HG02759 (cell line): ENCODE measurements at regions not wholly inside any gene's neighbourhood (a gene's known extent, or its start where the extent isn't known, plus 50 kb on each side); places are given as distances from the start of the nearest gene placed in this dataset.
"Not testable (repeated sequence)": the region's sequence is repeated elsewhere in the genome, so short reads cannot be mapped to it uniquely, and the experiment has no call there.

Source experiments
- ATAC-seq: cut with Tn5 transposase; IDR thresholded peaks from one replicate; pipeline ENCODE4 v1.9.1; 2021; ENCODE audit warnings: mild to moderate bottlenecking, moderate library complexity; ENCODE audit not compliant: unreplicated experiment

- ATAC-seq: no peak
Observed at GRCh38 chr1:238783633-238784032, 602.7 kb upstream of the CHRM3 start.

- ATAC-seq: no peak
Observed at GRCh38 chr1:238779716-238780115, 606.7 kb upstream of the CHRM3 start.

DNA sequence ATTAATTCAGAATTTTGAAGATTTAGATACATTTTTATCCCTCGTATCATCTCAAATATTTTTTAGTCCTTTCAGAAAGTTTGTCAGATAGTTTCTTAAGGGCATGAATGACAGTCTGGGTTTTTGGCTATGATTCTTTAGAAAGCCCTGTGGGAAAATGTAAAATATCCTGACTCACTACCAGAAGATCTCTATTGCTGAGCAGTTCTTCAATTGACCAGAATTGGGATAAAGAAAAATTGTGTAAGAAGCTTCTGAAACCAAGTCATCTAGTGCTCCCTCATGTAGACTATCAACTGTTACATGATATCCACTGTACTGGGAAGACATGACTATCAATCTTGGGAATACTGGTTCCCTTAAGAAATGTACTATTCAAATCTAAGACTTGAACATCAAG is 608.3 kb upstream of the CHRM3 start:
- no peak for ATAC-seq

DNA sequence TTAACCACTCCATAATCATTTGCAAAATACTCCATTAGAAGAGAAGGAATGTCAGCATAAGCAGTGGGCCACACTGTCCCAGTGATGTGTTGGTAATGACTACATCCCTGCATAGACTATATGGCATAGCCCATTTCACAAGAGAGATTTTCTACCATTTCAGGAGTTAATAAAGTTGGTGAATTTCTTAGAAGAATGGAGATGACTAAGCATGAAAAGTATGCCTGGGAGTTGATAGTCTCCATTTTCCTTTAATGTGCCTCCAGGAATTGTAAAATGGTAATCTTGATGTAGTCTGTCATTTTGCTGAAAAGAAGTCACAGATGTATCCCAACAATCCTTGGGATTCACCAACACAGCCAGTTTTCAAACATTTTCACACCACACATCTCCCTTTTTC is 608.8 kb upstream of the CHRM3 start:
- ATAC-seq: no peak

- no peak for ATAC-seq
Observed at GRCh38 chr1:238776126-238776525, 610.2 kb upstream of the CHRM3 start.

- no peak for ATAC-seq
Observed at GRCh38 chr1:238772322-238772721, 614.0 kb upstream of the CHRM3 start.

DNA sequence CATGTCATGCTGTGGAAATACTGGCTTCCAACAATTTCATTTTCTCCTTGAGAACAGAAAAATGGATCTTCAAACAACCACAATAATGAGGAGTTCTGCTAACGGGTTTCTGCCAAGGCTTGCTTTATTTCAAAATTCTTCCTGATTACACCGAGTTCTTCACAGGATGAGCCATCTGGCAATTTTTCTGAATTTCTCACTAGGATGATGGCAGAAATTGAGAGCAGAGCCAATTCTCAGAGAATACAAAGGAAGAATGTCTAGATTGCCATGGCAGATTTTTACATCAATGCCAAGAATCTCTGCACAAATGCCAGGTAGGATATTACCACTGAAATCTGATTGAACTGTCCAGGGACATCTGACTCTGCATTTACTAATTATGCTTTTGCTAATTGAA is 619.0 kb upstream of the CHRM3 start:
- no peak for ATAC-seq

GRCh38 chr1:238764779-238765178 is 621.6 kb upstream of the CHRM3 start:
- ATAC-seq: no peak

DNA sequence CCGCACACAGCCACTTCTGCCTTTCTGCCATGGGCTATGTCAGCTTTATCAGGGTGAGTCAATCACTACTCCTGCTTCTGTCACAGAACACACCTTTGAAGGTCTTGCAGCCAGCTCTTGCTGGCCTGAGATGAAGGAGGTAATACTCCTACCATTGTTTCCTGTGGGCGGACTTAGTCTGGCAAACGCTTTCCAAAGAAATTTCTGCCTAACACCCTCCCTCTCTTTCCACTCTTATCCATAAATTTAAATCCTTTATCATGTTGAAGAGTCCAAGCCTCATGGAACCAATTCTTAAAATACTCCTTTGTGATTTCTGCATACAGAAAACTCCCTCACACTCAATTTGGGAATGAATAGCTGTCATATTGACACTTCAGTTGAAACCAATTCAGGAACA is 633.1 kb upstream of the CHRM3 start:
- ATAC-seq: no peak

DNA sequence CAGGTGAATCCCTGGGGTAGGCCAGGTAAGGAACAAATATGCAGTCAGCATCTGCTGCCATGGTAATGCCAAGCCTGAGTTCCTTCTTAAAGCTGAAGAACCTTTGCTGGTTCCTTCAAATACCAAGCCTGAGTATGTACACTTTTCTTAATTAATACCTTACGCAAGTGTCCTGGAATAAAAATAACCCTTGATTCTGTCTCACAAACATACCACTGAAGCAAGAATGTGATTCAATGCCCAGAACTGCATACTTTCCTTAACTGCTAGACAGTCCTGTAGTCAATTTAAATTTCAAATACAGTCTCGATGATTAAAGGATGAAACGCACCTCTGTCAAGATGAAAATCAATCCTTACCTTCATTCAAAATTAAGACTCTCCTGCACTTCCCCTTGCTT is 634.0 kb upstream of the CHRM3 start:
- no peak for ATAC-seq

- no peak for ATAC-seq
Observed at GRCh38 chr1:238745069-238745468, 641.3 kb upstream of the CHRM3 start.

DNA sequence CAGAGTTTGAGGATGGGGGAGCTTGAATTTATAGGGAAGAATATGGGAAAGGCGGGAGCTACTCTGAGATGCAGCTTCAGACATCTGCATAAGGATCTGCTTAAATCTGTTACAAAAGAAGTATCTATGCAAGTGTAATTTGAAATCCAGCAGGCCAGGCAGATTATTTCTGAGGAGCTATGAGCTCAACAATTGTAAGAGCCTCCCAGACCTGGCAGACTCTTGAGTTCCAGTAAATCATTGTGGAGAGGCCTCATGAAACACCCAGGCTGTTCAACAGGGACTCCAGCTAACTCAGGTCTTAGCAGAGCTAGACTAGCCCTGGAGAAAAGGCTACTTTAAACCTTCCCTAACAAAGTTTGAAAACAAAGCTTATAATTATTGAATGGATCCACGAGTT is 647.5 kb upstream of the CHRM3 start:
- no peak for ATAC-seq

GRCh38 chr1:238727670-238728069 is 658.7 kb upstream of the CHRM3 start:
- ATAC-seq: no peak

- no peak for ATAC-seq
Observed at GRCh38 chr1:238722812-238723211, 663.6 kb upstream of the CHRM3 start.

- ATAC-seq: no peak
Observed at GRCh38 chr1:238710697-238711096, 675.7 kb upstream of the CHRM3 start.

- ATAC-seq: no peak
Observed at GRCh38 chr1:238701024-238701423, 685.3 kb upstream of the CHRM3 start.

DNA sequence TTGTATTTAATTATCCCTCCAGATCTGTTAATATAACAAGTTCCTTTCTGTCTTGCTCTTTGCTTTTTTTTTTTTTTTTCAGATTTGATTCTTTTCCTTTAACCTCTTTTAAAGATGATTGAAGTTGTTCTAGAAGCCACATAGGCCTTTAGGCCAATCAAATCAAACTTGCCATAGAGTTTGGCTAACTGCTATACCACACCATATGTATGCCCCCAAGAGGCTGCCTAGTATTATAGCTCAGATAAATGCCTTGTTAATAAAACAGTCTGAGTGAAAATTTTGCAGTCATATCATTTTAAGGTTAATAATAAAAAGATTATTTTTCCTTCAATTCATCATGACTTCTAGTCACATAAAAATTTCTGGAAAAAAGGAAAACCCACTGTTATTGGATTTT is 696.0 kb upstream of the CHRM3 start:
- no peak for ATAC-seq

DNA sequence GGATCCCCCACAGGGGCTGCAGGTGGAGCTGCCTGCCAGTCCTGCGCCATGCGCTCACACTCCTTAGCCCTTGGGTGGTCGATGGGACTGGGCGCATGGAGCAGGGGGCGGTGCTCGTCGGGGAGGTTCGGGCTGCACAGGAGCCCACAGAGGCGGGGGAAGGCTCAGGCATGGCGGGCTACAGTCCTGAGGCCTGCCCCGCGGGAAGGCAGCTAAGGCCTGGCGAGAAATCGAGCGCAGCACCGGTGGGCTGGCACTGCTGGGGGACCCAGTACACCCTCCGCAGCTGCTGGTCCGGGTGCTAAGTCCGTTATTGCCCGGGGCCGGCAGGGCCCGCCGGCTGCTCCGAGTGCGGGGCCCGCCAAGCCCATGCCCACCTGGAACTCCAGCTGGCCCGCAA is 701.8 kb upstream of the CHRM3 start:
- not testable (repeated sequence) for ATAC-seq

DNA sequence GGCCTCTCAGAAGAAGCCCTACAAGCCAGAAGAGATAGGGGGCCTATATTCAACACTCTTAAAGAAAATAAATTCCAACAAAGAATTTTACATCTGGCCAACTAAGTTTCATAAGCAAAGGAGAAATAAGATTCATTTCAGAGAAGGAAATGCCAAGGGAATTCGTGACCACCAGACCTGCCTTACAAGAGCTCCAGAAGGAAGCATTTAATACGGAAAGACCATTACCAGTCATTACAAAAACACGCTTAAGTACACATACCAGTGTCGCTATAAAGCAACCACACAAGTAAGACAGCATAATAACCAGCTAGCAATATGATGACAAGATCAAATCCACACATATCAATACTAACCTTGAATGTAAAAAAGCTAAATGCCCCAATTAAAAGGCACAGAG is 704.9 kb upstream of the CHRM3 start:
- ATAC-seq: no peak

DNA sequence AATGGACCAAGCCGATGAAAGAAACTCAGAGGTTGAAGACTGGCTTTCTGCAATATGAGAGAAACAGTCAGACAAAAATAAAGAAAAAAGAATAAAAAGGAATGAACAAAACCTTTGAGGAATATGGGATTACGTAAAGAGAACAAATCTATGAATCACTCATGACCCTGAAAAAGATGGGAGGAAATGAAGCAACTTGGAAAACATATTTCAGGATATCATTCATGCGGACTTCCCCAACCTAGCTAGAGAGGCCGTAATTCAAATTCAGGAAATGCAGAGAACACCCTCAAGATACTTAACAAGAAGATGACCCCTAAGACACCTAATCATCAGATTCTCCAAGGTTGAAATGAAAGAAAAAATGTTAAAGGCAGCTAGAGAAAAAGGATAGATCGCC is 705.3 kb upstream of the CHRM3 start:
- ATAC-seq: no peak

GRCh38 chr1:238677567-238677966 is 708.8 kb upstream of the CHRM3 start:
- ATAC-seq: no peak

DNA sequence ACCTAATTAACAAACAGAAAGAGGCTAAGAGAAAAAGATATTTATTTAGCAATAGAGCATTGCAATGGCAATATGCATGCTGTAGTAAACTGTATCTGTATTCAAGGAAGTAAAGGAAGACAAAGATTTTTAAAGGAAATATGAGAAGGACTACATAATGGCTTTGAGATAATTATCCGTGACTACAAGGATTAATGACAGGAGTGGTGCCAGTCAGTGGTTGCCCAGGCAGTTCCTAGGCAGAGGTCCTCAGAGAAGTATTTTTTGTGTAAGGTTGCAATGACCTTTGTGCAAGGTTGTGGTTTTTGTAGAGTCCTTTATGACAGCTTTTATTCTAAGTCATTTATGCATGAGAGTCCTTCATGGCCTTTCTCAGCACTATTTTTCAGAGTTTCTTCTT is 711.1 kb upstream of the CHRM3 start:
- no peak for ATAC-seq

- ATAC-seq: no peak
Observed at GRCh38 chr1:238674316-238674715, 712.1 kb upstream of the CHRM3 start.

DNA sequence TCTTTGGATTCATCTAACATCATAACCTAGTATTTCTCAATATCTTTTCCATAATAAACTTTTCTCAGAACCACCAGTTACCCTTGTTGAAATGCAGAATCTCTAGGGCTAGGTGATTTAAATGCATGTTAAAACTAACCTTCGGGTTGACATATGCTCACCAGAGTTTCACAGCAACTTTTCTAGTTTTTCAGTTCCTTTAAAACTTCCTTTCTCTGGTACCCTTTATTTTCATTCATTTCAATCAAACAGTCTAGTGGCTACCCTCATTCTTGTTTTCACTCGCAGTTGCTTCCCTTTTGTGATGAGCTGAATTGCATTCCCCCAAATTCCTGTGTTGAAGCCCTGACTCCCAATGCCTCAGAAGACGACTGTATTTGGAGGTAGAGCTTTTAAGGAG is 712.8 kb upstream of the CHRM3 start:
- ATAC-seq: no peak
